Natural killer cell (primary cell): ENCODE measurements at regions not wholly inside any gene's neighbourhood (a gene's known extent, or its start where the extent isn't known, plus 50 kb on each side); places are given as distances from the start of the nearest gene placed in this dataset.

Experiments
- ATAC-seq, 3 donors: fragments of 150-1000 bp in 2 of 3; fragments of 200-7000 bp in 1 of 3; cut with Tn5 transposase; 1 replicate in 1 of 3; 2 replicates in 2 of 3; pipeline ENCODE4 v1.10.0; 2021; ENCODE audit warnings: mild to moderate bottlenecking in 2 of 3, moderate library complexity in 2 of 3
- DNase-seq, 2 donors: peaks; one replicate each; pipeline versions ENCODE4 v3.0.0 to v3.0.0-alpha.2; 2013 to 2021; ENCODE audit warnings: mixed read lengths in 1 of 2
- H3K27ac ChIP-seq: one replicate; pipeline ENCODE4 v1.5.1; 2013; ENCODE audit warnings: mild to moderate bottlenecking, low read length
- H3K27me3 ChIP-seq: one replicate; pipeline ENCODE4 v1.6.1; 2013; ENCODE audit warnings: low read length; ENCODE audit not compliant: control insufficient read depth, insufficient read depth
- H3K36me3 ChIP-seq: one replicate; pipeline ENCODE4 v1.6.1; 2013; ENCODE audit warnings: low read length; ENCODE audit not compliant: control insufficient read depth, insufficient read depth
- H3K4me1 ChIP-seq: one replicate; pipeline ENCODE4 v1.6.1; 2013; ENCODE audit warnings: low read length; ENCODE audit not compliant: control insufficient read depth, insufficient read depth
- H3K4me3 ChIP-seq: one replicate; pipeline ENCODE4 v1.5.1; 2013; ENCODE audit warnings: low read length
- H3K9me3 ChIP-seq: one replicate; pipeline ENCODE4 v1.6.1; 2013; ENCODE audit warnings: low read length; ENCODE audit not compliant: control insufficient read depth, insufficient read depth
- H3K27ac Mint-ChIP-seq, 2 donors: one replicate each; pipeline ENCODE4 v1.8.0; 2022; ENCODE audit warnings: mild to moderate bottlenecking in 2 of 2, mixed read lengths in 2 of 2, moderate library complexity in 1 of 2
- H3K27me3 Mint-ChIP-seq, 2 donors: one replicate each; pipeline ENCODE4 v1.8.0; 2022; ENCODE audit warnings: low read depth in 2 of 2, mixed read lengths in 2 of 2
- H3K36me3 Mint-ChIP-seq: one replicate; pipeline ENCODE4 v1.8.0; 2022; ENCODE audit warnings: mixed read lengths
- H3K4me1 Mint-ChIP-seq, 2 donors: one replicate each; pipeline ENCODE4 v1.8.0; 2022; ENCODE audit warnings: mixed read lengths in 2 of 2
- H3K4me3 Mint-ChIP-seq: one replicate; pipeline ENCODE4 v1.8.0; 2022; ENCODE audit warnings: mild to moderate bottlenecking, moderate library complexity, mixed read lengths
- H3K9me3 Mint-ChIP-seq, 2 donors: one replicate each; pipeline ENCODE4 v1.8.0; 2022; ENCODE audit warnings: mixed read lengths in 2 of 2
- CTCF ChIP-seq: fragments of 200-600 bp; IDR thresholded peaks from one replicate; pipeline ENCODE4 v1.8.0; 2022; ENCODE audit warnings: antibody characterized with exemption
- WGBS: methylation state at CpG from one replicate; pipeline ENCODE4 v1.1.7; 2013; ENCODE audit warnings: missing lambda C conversion rate; ENCODE audit not compliant: insufficient coverage; 5-methylcytosine and 5-hydroxymethylcytosine counted together
- intact Hi-C: fragments of 100-400 bp; cut with micrococcal nuclease; formaldehyde crosslinking; loops from one replicate; pipeline ENCODE4 v1.14.2; 2022

GRCh38 chr12:68447797-68448260 is 115.7 kb upstream of the MDM1 start:
- Mint-ChIP-seq H3K4me3 (peak overlapping the region; percentile 89), H3K27me3 (no peaks in the 10 kb centered on the region), H3K36me3 (peaks cover 15% of the 10 kb centered on the region), H3K27ac (peak overlapping the region; percentile 87 to 90), H3K4me1 (peaks cover 97 to 100% of the 10 kb centered on the region in 2 donors), H3K9me3 (peaks cover 0 to 3% of the 10 kb centered on the region in 2 donors)
- peak in 1 of 3 donors; percentile 34 for ATAC-seq
- no peak for DNase-seq
- intact Hi-C loops: loop anchor here (2.0 to 5.0 kb wide), 2 partner anchors 13 to 34 kb away; no protein-coding TSS in a partner anchor
- no peaks in the 10 kb centered on the region for H3K36me3 ChIP-seq
- peak overlapping the region; percentile 23 for H3K4me3 ChIP-seq
- H3K4me1 ChIP-seq: peaks cover 36% of the 10 kb centered on the region
- H3K9me3 ChIP-seq: no peaks in the 10 kb centered on the region
- H3K27ac ChIP-seq: peak overlapping the region; percentile 83
- WGBS: 35% methylated on average over 2 of the region's 2 CpGs
- H3K27me3 ChIP-seq: no peaks in the 10 kb centered on the region
- no peak for TF ChIP-seq CTCF

GRCh38 chr12:68449196-68449595 is 117.0 kb upstream of the MDM1 start:
- ATAC-seq: no peak
- H3K4me1 Mint-ChIP-seq: peaks cover 98 to 100% of the 10 kb centered on the region in 2 donors
- no peak for TF ChIP-seq CTCF
- peak overlapping the region; percentile 89 for H3K4me3 Mint-ChIP-seq
- no peaks in the 10 kb centered on the region for H3K27me3 ChIP-seq
- no peaks in the 10 kb centered on the region for H3K9me3 Mint-ChIP-seq
- peak overlapping the region; percentile 20 for H3K4me3 ChIP-seq
- no peaks in the 10 kb centered on the region for H3K9me3 ChIP-seq
- DNase-seq: no peak
- intact Hi-C loops: loop anchor here (5.0 kb wide), 1 partner anchor 33 kb away; no protein-coding TSS in a partner anchor
- no peaks in the 10 kb centered on the region for H3K36me3 ChIP-seq
- peak overlapping the region; percentile 83 for H3K27ac ChIP-seq
- H3K27me3 Mint-ChIP-seq: no peaks in the 10 kb centered on the region
- H3K27ac Mint-ChIP-seq: peak overlapping the region; percentile 87 to 90
- H3K36me3 Mint-ChIP-seq: peaks cover 4% of the 10 kb centered on the region
- H3K4me1 ChIP-seq: peaks cover 41% of the 10 kb centered on the region
- 100% methylated on average over 1 of the region's 2 CpGs for WGBS

- Mint-ChIP-seq H3K9me3 (no peaks in the 10 kb centered on the region), H3K27me3 (no peaks in the 10 kb centered on the region), H3K4me3 (peak overlapping the region; percentile 90), H3K27ac (peak overlapping the region; percentile 87 to 90), H3K4me1 (peaks cover 98 to 100% of the 10 kb centered on the region in 2 donors), H3K36me3 (no peaks in the 10 kb centered on the region)
- Histone ChIP-seq H3K27me3 (no peaks in the 10 kb centered on the region), H3K9me3 (no peaks in the 10 kb centered on the region), H3K4me3 (peak overlapping the region; percentile 40), H3K4me1 (peaks cover 45% of the 10 kb centered on the region), H3K36me3 (no peaks in the 10 kb centered on the region), H3K27ac (peak overlapping the region; percentile 67)
- 0% methylated on average over 3 of the region's 3 CpGs for WGBS
- DNase-seq (no peak), ATAC-seq (peak; percentile 21 to 25 (median 24))
- TF ChIP-seq CTCF: no peak
- intact Hi-C loops: loop anchor here (1.0 to 5.0 kb wide), 5 partner anchors 10 to 161 kb away; partner anchors contain the start of gene RAP1B
Measured at GRCh38 chr12:68450947-68451260, 118.7 kb upstream of the MDM1 start.
